Erythroblast (primary cell): ENCODE measurements at regions not wholly inside any gene's neighbourhood (a gene's known extent, or its start where the extent isn't known, plus 50 kb on each side); places are given as distances from the start of the nearest gene placed in this dataset.

ENCODE experiments used
- GATA1 ChIP-seq: IDR thresholded peaks from 2 replicates; pipeline ENCODE4 v1.6.1; 2011; ENCODE audit warnings: low read depth, mild to moderate bottlenecking, control low read depth, low read length, moderate library complexity
- POLR2A ChIP-seq: IDR thresholded peaks from 2 replicates; pipeline ENCODE4 v1.6.1; 2011; ENCODE audit warnings: mild to moderate bottlenecking, low read length

- TF ChIP-seq POLR2A (no peak), GATA1 (no peak)
Measured at GRCh38 chr2:128477891-128478290, 159.2 kb upstream of the HS6ST1 start.
